ENCODE measurements at regions not wholly inside any gene's neighbourhood (a gene's known extent, or its start where the extent isn't known, plus 50 kb on each side); places are given as distances from the start of the nearest gene placed in this dataset.
"Not testable (repeated sequence)": the region's sequence is repeated elsewhere in the genome, so short reads cannot be mapped to it uniquely, and the experiment has no call there.

GRCh38 chr10:56547163-56547562, 186.1 kb upstream of the ZWINT start:
- no peak for DNase-seq

GRCh38 chr10:56537984-56538383, 176.9 kb upstream of the ZWINT start:
- no peak for DNase-seq

DNA sequence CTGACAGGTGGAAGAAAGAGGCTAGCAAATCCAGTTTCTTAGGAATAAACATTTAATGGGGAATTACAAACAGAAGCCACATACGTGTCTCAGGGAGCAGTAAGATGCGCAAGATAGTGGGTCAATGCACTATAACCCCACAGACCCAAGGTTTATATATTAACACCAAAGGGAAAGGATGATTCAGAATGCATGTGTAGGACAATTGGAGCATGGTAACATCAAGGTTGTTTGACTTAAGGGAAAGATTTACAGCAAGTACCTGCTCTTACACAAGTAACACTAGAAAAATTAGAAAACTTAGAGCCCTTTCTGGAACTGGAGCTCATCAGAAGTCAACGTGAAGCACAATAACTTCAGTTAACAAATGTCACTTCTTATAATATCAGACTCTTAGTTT, 161.1 kb upstream of the ZWINT start:
- no peak for DNase-seq

DNA sequence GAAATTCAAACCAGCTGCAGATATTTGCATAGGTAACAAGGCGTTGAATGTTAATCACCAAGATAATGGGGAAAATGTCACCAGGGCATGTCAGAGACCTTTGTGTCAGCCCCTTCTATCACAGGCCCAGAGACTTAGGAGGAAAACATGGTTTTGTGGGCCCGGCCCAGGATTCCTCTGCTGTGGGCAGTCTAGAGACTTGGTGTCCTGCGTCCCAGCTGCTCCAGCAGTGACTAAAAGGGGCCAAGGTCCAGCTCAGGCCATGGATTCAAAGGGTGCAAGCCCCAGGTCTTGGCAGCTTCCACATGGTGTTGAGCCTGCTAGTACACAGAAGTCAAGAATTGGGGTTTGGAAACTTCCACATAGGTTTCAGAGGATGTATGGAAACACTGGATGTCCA, 147.5 kb upstream of the ZWINT start:
- DNase-seq = no peak

DNA sequence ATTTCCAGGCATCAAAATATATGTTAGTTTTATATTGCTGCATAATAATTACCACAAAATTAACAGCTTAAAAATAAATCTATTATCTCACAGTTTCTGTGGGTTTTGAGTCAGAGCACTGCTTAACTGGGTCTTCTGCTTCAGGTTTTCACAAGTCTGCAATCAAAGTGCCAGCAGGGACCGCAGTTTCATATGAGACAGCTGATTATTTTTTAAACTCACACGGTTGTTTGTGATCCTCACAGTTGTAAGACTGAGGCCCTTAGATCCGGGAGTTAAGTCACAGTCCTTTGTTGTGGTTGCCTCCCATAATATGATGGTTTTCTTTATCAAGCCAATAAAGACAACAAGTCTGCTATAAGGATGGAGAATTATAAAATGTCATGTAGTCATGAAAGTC, 146.0 kb upstream of the ZWINT start:
- no peak for DNase-seq

- no peak for DNase-seq
Observed at GRCh38 chr10:56505555-56505954, 144.5 kb upstream of the ZWINT start.

DNA sequence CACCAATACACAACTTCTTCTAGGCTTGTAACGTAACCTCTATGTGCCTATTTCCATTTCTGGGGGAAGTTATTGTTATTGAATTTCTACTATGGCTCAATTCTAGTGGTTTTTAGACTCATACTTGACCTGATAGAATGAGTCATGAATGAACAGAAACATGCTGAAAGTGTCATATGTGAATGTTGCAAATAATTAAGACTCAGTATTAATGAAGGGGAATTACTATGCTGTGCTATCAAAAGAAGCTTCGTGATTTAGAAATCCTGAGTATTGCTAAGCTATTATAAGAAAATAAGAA, 135.1 kb upstream of the ZWINT start:
- no peak for DNase-seq

- no peak for DNase-seq
Observed at GRCh38 chr10:56487746-56488145, 126.7 kb upstream of the ZWINT start.

DNA sequence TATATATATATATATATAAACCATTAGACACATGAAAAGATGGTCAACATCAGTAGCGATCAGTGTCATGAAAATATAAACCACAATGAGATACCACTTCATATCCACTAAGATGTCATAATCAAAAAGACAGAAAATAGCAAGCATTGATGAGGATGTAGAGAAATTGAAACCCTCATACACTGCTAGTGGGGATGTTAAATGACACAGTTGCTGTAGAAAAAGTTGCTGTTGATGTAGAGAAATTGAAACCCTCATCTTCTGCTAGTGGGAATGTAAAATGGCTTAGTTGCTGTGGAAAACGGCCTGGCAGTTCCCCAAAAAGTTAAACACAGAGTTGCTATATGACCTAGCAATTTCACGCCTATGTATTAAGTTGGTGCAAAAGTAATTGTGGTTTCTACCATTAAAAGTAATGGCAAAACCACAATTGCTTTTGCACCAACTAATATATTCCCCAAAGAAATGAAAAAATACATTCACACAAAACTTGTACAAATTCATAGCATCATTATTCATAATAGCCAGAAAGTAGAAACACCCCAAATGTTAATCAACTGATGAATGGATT, 120.5 kb upstream of the ZWINT start:
- no peak for DNase-seq

- no peak for DNase-seq
Observed at GRCh38 chr10:56472978-56473377, 111.9 kb upstream of the ZWINT start.

- no peak for DNase-seq
Observed at GRCh38 chr10:56470701-56471100, 109.6 kb upstream of the ZWINT start.

GRCh38 chr10:56469482-56469881, 108.4 kb upstream of the ZWINT start:
- DNase-seq = no peak

DNA sequence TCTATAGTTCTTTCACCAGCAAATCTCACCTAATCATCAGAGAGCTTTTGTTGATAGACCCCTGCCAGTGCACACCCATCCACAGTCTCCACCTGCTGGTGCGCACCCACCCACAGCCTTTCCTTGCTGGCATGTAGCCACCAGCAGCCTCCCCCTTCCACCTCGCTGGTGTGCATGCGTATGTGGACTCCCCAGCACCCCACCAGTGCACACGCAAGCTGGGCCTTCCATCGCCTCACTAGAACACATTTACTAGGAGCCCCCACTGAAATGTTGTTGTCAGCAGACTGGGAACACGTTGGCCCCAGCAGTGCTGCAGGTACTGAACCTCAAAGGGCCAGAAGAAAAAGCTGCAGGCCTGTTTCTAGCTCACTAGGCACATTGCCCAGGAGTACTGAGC, 104.9 kb upstream of the ZWINT start:
- DNase-seq = no peak

GRCh38 chr10:56449770-56450169, 88.7 kb upstream of the ZWINT start:
- DNase-seq = no peak

GRCh38 chr10:56447613-56448012, 86.6 kb upstream of the ZWINT start:
- DNase-seq = not testable (repeated sequence)

DNA sequence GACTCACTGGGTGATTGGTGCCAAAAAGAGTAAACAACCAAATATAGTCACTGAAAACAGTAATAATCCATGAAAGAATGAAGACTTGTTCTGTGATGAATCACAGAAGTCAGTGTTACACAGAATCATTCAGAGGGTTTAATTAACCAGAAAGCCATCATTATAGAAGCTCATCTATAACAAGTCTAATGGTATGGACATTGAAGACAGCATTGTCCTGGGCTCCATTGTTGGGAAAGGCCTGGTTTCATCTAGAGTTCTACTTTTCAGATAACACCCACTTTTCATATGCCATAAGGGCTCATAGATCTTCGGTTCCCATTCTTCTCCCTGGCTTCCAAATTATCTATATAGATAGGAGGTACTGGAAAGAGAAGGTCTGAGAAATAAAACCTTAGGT, 80.3 kb upstream of the ZWINT start:
- DNase-seq = not testable (repeated sequence)

All from activated T-cell treated with anti-CD3 and anti-CD28 coated beads, Interleukin-2, amount 50 U/mL, for 48 hours (primary cell).